GM21360 (cell line): ENCODE measurements at regions not wholly inside any gene's neighbourhood (a gene's known extent, or its start where the extent isn't known, plus 50 kb on each side); places are given as distances from the start of the nearest gene placed in this dataset.
"Not testable (repeated sequence)": the region's sequence is repeated elsewhere in the genome, so short reads cannot be mapped to it uniquely, and the experiment has no call there.

Source experiments
- ATAC-seq: cut with Tn5 transposase; IDR thresholded peaks from one replicate; pipeline ENCODE4 v1.9.1; 2021; ENCODE audit warnings: mild to moderate bottlenecking, moderate library complexity; ENCODE audit not compliant: unreplicated experiment

GRCh38 chr12:131333621-131334440, 377.1 kb upstream of the SFSWAP start:
- ATAC-seq, result no peak

GRCh38 chr12:131334835-131335234, 376.1 kb upstream of the SFSWAP start:
- ATAC-seq, result no peak

DNA sequence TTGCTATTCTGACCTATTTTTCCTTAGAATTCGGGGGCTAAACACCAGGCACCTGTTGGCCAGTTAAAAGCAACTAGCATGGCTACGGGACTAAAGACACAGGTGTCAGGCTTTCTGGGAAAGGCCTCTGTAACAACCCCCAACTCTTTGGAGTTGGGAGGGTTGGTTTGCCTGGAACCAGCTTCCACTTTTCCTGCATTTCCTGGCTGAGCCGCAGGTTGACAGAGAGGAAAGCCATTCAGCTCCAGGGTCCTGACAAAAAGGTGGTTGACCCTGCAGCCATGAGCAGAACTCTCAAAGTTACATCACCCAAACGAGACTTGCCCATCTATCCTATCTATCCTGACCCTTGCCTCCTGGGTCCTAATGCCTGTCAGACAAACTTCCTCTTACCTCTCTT, 375.4 kb upstream of the SFSWAP start:
- ATAC-seq, result no peak

DNA sequence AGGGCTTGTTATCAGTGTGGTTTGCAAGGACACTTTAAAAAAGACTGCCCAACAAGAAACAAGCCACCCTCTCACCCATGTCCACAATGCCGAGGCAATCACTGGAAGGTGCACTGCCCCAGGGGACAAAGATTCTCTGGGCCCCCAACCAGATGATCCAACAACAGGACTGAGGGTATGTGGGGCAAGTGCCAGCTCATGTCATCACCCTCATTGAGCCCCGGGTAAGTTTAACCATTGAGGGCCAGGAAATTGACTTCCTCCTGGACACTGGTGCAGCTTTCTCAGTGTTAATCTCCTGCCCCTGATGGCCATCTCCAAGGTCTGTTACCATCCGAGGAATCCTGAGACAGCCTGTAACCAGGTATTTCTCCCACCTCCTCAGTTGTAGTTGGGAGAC, 373.0 kb upstream of the SFSWAP start:
- not testable (repeated sequence) for ATAC-seq

- no peak for ATAC-seq
Observed at GRCh38 chr12:131340616-131341210, 370.2 kb upstream of the SFSWAP start.

GRCh38 chr12:131341608-131342007, 369.3 kb upstream of the SFSWAP start:
- ATAC-seq, result not testable (repeated sequence)

DNA sequence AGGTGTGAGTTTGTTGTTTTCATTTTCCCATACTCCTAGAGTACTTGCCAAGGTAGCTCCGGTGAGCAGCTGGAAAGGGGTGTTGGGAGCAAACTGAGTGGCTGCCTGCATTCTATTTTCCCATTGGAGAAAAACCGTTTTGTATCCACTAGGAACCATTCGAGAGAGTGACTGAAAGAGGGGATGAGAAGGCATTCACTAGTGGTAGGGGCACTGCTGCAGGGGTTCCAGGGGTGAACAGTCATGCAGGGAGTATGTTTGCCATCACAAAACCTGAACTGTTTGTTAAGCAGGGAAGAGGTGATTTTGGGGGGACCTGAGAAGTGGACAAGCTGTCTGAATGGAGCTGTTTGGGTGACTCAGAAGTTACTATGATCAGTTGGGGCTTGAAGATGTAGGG, 367.5 kb upstream of the SFSWAP start:
- not testable (repeated sequence) for ATAC-seq

DNA sequence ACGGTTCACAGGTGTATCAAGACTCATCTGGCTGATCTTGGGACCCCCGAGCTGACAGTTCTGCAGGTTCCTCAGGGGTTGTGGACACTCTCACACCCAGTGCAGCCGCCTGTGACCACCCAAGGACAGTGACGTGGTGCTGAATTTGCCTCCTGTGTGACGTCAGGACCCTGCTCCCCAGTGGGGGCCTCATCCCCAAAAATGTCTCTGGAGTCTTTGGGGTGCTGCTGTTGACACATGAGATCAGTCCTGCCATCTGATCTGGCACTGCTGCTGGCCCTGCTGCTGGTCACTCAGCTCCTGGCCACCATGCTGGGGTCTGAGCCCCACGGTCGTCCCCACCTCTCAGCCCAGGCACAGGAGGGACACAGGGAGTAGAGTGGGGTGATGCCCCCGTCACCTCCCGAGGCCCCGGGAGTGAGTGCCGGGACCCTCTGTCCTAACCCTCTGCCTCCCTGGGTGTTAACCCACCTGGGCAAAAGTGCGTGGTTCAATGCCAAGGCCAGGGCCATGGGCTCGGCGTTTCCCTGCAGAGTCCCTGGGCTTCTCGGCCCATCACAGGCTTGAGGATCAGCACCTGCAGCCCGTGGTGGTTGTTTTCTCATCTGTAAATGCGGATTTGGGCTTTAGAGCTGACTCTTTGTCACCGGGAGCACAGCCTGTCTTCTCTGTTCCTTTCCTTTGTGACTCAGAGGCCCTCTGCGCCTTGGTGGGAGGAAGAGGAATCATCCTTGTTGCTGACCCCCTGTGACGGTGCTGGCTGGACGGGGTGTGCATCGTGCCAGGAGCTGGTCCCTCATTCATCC, 366.0 kb upstream of the SFSWAP start:
- ATAC-seq, result not testable (repeated sequence)

- ATAC-seq, result no peak
Observed at GRCh38 chr12:131345521-131346436, 365.1 kb upstream of the SFSWAP start.

DNA sequence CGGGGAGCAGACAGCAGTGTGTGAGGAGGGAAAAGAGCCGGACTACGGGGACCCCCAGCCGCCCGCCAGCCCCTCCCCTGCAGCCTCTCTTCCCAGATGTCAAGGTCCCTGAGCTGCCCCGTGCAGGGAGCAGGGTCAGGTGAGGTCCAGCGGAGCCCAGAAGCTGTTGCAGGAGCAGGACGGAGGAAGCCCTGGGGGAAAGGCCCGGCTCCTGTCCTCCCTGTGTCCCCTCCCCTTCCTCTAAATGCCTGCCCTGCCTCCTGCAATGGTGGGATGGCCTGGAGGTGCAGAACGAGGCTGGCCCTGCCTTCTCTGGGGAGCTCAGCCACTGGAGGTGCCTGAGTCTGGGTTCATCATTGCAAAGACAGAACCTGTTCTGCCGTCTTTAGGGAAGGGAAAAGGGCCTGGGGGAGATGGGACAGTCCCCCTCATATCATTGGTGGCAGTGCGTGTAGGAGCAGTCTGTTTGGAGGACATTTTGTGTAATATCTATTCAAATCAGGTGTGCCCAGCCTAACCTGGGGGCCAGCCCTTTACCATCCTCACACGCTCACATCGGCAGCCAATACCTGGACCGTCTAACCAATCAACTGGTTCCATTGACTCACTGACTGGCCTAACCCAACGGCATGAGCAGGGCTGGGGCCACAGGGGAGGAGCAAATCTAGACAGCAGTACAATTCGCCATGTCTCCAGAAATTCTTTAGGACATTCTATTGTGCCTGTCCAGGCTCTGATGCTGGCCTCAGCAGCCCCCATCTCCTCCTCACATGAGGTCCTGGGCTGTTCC, 364.1 kb upstream of the SFSWAP start:
- ATAC-seq, result no peak

DNA sequence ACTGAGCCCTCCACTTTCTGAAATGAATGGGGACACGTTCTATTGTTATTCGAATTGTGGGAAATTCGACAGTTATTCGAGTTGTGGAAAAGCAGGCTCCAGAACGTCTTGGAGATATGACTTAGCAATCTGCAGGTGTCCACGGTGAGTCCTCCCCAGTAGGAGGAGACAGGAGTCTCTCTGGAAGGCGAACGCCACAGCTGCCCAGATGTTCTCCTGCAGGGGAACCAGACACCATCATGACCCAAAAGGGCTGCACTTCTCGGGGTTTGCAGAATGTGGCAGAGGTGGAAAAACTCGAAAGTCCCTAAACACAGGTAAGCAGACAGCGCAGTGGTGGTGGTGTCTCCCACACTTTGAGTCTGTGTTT, 363.6 kb upstream of the SFSWAP start:
- ATAC-seq, result no peak

DNA sequence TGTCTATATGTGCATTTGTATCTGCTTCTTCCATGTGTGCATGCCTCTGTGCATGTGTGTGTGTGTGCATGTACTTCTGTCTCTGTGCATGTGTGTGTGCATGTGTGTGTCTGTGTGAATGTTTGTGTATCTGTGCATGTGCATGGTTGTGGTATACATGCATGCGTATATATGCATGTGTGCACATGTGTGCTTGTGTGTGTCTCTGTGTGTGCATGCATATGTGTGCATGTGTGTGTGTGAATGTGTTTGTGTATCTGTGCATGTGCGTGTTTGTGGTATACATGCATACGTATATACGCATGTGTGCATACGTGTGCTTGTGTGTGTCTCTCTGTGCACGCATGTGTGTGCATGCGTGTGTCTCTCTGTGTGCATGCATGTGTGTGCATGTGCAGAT, 363.2 kb upstream of the SFSWAP start:
- ATAC-seq, result no peak

- ATAC-seq, result no peak
Observed at GRCh38 chr12:131348231-131348630, 362.7 kb upstream of the SFSWAP start.

DNA sequence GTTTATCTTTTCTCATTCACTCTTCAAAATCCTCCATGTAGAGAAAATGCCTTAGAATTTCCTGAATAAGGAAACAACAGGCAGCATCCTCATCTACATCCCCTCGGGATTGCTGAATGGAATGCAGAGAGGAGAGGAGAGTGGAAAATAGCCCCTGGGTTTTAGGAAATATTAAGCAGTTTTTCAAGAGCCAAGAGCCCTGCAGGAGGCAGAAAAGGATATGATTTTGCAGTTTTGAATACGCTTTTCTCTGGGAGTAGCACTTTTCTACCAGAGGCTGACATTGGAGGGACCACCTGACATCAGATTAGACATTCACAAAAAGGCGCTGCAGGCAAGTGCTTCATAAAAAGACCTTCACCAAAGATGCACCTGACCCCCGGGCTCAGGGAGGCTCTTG, 362.2 kb upstream of the SFSWAP start:
- ATAC-seq, result no peak

DNA sequence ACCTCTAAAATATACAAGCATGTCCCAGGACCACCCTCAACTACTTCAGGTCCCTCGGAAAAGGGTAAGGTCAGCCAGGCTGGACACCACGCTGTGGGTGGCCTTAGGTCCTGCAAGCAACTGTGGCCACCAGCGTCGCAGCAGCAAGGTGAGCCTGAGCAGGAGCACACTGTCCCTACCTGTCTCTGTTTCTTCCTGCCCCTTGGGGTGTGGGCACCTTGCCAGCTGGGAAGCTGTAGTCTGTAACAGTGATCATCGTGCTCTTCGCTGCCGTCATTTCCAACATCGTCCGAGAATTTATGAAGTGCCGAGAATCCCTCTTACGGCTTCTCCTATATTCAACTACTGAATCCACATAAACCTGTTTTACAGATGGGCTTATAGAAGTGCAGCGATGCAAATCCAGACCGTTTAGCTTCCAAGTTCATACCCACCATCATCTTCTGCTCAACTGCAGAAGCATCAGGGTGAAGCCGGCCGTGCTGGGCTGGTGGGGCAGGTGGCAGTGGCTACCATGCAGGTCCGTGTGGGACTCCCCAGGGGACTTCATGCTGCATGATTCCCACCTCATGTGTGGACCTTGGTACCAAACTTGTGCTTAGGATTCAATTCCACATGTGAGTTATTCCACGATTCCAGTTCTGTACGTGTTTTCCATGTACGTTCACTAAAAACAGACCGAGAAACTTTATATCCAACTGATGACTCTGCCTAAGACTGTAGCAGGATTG, 361.3 kb upstream of the SFSWAP start:
- no peak for ATAC-seq

- no peak for ATAC-seq
Observed at GRCh38 chr12:131350943-131351318, 360.0 kb upstream of the SFSWAP start.

GRCh38 chr12:131351319-131352028, 359.4 kb upstream of the SFSWAP start:
- no peak for ATAC-seq

- no peak for ATAC-seq
Observed at GRCh38 chr12:131352296-131352900, 358.5 kb upstream of the SFSWAP start.
